ENCODE measurements at regions not wholly inside any gene's neighbourhood (a gene's known extent, or its start where the extent isn't known, plus 50 kb on each side); places are given as distances from the start of the nearest gene placed in this dataset.

GRCh38 chr5:110965773-110966581 is 105.5 kb upstream of the TSLP start:
- Histone ChIP-seq H3K27ac (ENCODE audit: low read depth in 1 of 2, low read length in 2 of 2) (no peak overlapping the region), H3K4me2 (replicated peaks; ENCODE audit: extremely low read depth, low read length, poor library complexity, severe bottlenecking) (no peak overlapping the region), H3K27me3 (ENCODE audit: control insufficient read depth in 2 of 2, insufficient read depth in 2 of 2, low read length in 2 of 2) (no peaks in the 10 kb centered on the region), H2AFZ (ENCODE audit: insufficient read depth, low read depth, low read length, poor library complexity, severe bottlenecking) (no peak overlapping the region), H3K4me3 (replicated peaks in 1 of 3; ENCODE audit: low read depth in 2 of 3, low read length in 3 of 3) (no peak overlapping the region), H3K9ac (ENCODE audit: insufficient read depth, low read length, poor library complexity, severe bottlenecking) (no peak overlapping the region), H4K20me1 (ENCODE audit: insufficient read depth, low read length) (no peaks in the 10 kb centered on the region), H3K9me3 (replicated peaks in 1 of 2; ENCODE audit: control insufficient read depth in 1 of 2, insufficient read depth in 1 of 2, low read length in 2 of 2) (peaks cover 3% of the 10 kb centered on the region in 2 donors), H3K36me3 (replicated peaks in 1 of 2; ENCODE audit: control insufficient read depth in 1 of 2, insufficient read depth in 2 of 2, low read length in 2 of 2) (no peaks in the 10 kb centered on the region), H3K4me1 (ENCODE audit: control insufficient read depth in 1 of 2, insufficient read depth in 2 of 2, low read length in 2 of 2) (no peaks in the 10 kb centered on the region), H3K79me2 (ENCODE audit: insufficient read depth, low read length) (no peaks in the 10 kb centered on the region)
- Mint-ChIP-seq H3K27me3 (ENCODE audit: low read depth in 3 of 3) (no peaks in the 10 kb centered on the region), H3K4me3 (no peak overlapping the region), H3K4me1 (no peaks in the 10 kb centered on the region), H3K27ac (no peak overlapping the region), H3K9me3 (peaks cover 0 to 6% (median 2%) of the 10 kb centered on the region in 7 donors), H3K36me3 (no peaks in the 10 kb centered on the region)
- TF ChIP-seq CTCF (IDR thresholded peaks at IDR 0.05) = no peak
- intact Hi-C loops (cut with micrococcal nuclease) = no loop called here
- no CpG with 5 or more reads among the region's 3 CpGs for WGBS (ENCODE audit: insufficient coverage)
- no peak for DNase-seq

- H2AFZ ChIP-seq (ENCODE audit: insufficient read depth, low read depth, low read length, poor library complexity, severe bottlenecking) = no peak overlapping the region
- Mint-ChIP-seq H3K27ac (no peak overlapping the region), H3K36me3 (no peaks in the 10 kb centered on the region), H3K9me3 (peaks cover 0 to 8% (median 2%) of the 10 kb centered on the region in 7 donors), H3K4me1 (no peaks in the 10 kb centered on the region), H3K27me3 (ENCODE audit: low read depth in 3 of 3) (no peaks in the 10 kb centered on the region), H3K4me3 (no peak overlapping the region)
- peaks cover 3% of the 10 kb centered on the region in 2 donors for H3K9me3 ChIP-seq (replicated peaks in 1 of 2; ENCODE audit: control insufficient read depth in 1 of 2, insufficient read depth in 1 of 2, low read length in 2 of 2)
- WGBS (ENCODE audit: insufficient coverage) = 60% methylated on average over 1 of the region's 4 CpGs
- DNase-seq = no peak
- no peaks in the 10 kb centered on the region for H4K20me1 ChIP-seq (ENCODE audit: insufficient read depth, low read length)
- intact Hi-C loops (cut with micrococcal nuclease) = no loop called here
- no peaks in the 10 kb centered on the region for H3K79me2 ChIP-seq (ENCODE audit: insufficient read depth, low read length)
- TF ChIP-seq CTCF (IDR thresholded peaks at IDR 0.05) = no peak
- H3K27ac ChIP-seq (ENCODE audit: low read depth in 1 of 2, low read length in 2 of 2) = no peak overlapping the region
- no peak overlapping the region for H3K4me2 ChIP-seq (replicated peaks; ENCODE audit: extremely low read depth, low read length, poor library complexity, severe bottlenecking)
- H3K9ac ChIP-seq (ENCODE audit: insufficient read depth, low read length, poor library complexity, severe bottlenecking) = no peak overlapping the region
- no peak overlapping the region for H3K4me3 ChIP-seq (replicated peaks in 1 of 3; ENCODE audit: low read depth in 2 of 3, low read length in 3 of 3)
- no peaks in the 10 kb centered on the region for H3K4me1 ChIP-seq (ENCODE audit: control insufficient read depth in 1 of 2, insufficient read depth in 2 of 2, low read length in 2 of 2)
- no peaks in the 10 kb centered on the region for H3K36me3 ChIP-seq (replicated peaks in 1 of 2; ENCODE audit: control insufficient read depth in 1 of 2, insufficient read depth in 2 of 2, low read length in 2 of 2)
- H3K27me3 ChIP-seq (ENCODE audit: control insufficient read depth in 2 of 2, insufficient read depth in 2 of 2, low read length in 2 of 2) = no peaks in the 10 kb centered on the region
These were observed 103.1 kb upstream of the TSLP start for GRCh38 chr5:110968246-110969005.

Data from CD14-positive monocyte (primary cell).